Adrenal gland (tissue), 9 donors: ENCODE measurements at regions not wholly inside any gene's neighbourhood (a gene's known extent, or its start where the extent isn't known, plus 50 kb on each side); places are given as distances from the start of the nearest gene placed in this dataset.

Experiments used
- DNase-seq, 7 donors: peaks; one replicate each; pipeline ENCODE4 v3.0.0-alpha.2; 2019 to 2020
- H3K27ac ChIP-seq, 5 donors: fragments of 200-600 bp; sonication (generic) in 4 of 5; 1 replicate in 3 of 5; 2 replicates in 2 of 5; pipeline versions ENCODE4 v1.5.1 to v1.8.0; 2016 to 2020; ENCODE audit warnings: mild to moderate bottlenecking in 1 of 5
- H3K27me3 ChIP-seq: fragments of 200-600 bp; 2 replicates; pipeline ENCODE4 v1.8.0; 2021
- H3K36me3 ChIP-seq, 2 donors: fragments of 200-600 bp; replicated peaks in 1 of 2; 1 replicate in 1 of 2; 2 replicates in 1 of 2; pipeline versions ENCODE4 v1.5.1 to v1.8.0; 2018 to 2022
- H3K4me1 ChIP-seq, 2 donors: fragments of 200-600 bp; replicated peaks in 1 of 2; 1 replicate in 1 of 2; 2 replicates in 1 of 2; pipeline versions ENCODE4 v1.5.1 to v1.8.0; 2018 to 2021
- H3K4me3 ChIP-seq, 4 donors: fragments of 200-600 bp; sonication (generic) in 3 of 4; one replicate each; pipeline ENCODE4 v1.5.1; 2016 to 2018
- H3K9me3 ChIP-seq, 3 donors: fragments of 200-600 bp; sonication (generic) in 1 of 3; replicated peaks in 1 of 3; 1 replicate in 2 of 3; 2 replicates in 1 of 3; pipeline versions ENCODE4 v1.5.1 to v1.8.0; 2016 to 2021
- POLR2A ChIP-seq, 2 donors: fragments of 450-650 bp; IDR thresholded peaks; one replicate each; pipeline ENCODE4 v1.6.1; 2017; ENCODE audit warnings: antibody characterized with exemption in 2 of 2, mild to moderate bottlenecking in 2 of 2, moderate library complexity in 1 of 2
- WGBS, 4 donors: extraction: QIAGEN DNeasy Blood & Tissue Kit in 2 of 4; methylation state at CpG; one replicate each; pipeline versions ENCODE4 v1.1.5 to v1.1.7; 2013 to 2017; 5-methylcytosine and 5-hydroxymethylcytosine counted together
- intact Hi-C, 2 donors: fragments of 100-400 bp; cut with DNase I; formaldehyde crosslinking; loops; one replicate each; pipeline versions ENCODE4 v1.14.1 to v1.15.0; 2022 to 2023
- TF ChIP-seq, protein P1 (sequence below), 6 experiments: fragments of 450-650 bp in 4 of 6; fragments of 200-600 bp in 2 of 6; sonication (generic) in 1 of 6; IDR thresholded peaks; 1 replicate in 5 of 6; 2 replicates in 1 of 6; pipeline versions ENCODE4 v1.5.1 to v1.8.0; 2016 to 2021; ENCODE audit warnings: antibody characterized with exemption in 6 of 6, mild to moderate bottlenecking in 2 of 6, moderate library complexity in 1 of 6
- donor health status: healthy with polysubstance abuse.
- donor health status: Bipolar disorder and iron deficiency.
- donor health status: DM: yes; HTN: yes; CAD: no.
- donor health status: DM: no; HTN: no; CAD: no.
- donor health status: DM: no; HTN: no; CAD: no.

GRCh38 chr12:116640281-116640680 is 81.1 kb downstream of the MAP1LC3B2 start:
- 82 to 88% (median 83%) methylated on average over 1 of the region's 1 CpG for WGBS, 4 donors
- H3K4me1 ChIP-seq: no peaks in the 10 kb centered on the region
- no peaks in the 10 kb centered on the region for H3K36me3 ChIP-seq
- no peak for DNase-seq
- H3K27ac ChIP-seq: no peak overlapping the region
- no peak for TF ChIP-seq POLR2A (IDR thresholded peaks at IDR 0.05)
- TF ChIP-seq, protein P1, sequence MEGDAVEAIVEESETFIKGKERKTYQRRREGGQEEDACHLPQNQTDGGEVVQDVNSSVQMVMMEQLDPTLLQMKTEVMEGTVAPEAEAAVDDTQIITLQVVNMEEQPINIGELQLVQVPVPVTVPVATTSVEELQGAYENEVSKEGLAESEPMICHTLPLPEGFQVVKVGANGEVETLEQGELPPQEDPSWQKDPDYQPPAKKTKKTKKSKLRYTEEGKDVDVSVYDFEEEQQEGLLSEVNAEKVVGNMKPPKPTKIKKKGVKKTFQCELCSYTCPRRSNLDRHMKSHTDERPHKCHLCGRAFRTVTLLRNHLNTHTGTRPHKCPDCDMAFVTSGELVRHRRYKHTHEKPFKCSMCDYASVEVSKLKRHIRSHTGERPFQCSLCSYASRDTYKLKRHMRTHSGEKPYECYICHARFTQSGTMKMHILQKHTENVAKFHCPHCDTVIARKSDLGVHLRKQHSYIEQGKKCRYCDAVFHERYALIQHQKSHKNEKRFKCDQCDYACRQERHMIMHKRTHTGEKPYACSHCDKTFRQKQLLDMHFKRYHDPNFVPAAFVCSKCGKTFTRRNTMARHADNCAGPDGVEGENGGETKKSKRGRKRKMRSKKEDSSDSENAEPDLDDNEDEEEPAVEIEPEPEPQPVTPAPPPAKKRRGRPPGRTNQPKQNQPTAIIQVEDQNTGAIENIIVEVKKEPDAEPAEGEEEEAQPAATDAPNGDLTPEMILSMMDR (IDR thresholded peaks at IDR 0.05): no peak
- no peak overlapping the region for H3K4me3 ChIP-seq
- H3K9me3 ChIP-seq: no peaks in the 10 kb centered on the region
- H3K27me3 ChIP-seq: no peaks in the 10 kb centered on the region
- intact Hi-C loops: no loop called here

GRCh38 chr12:116639765-116640164 is 80.6 kb downstream of the MAP1LC3B2 start:
- 84 to 91% (median 86%) methylated on average over 4 of the region's 4 CpGs for WGBS, 4 donors
- Histone ChIP-seq H3K27me3 (no peaks in the 10 kb centered on the region), H3K27ac (no peak overlapping the region), H3K4me3 (no peak overlapping the region), H3K4me1 (no peaks in the 10 kb centered on the region), H3K36me3 (no peaks in the 10 kb centered on the region), H3K9me3 (no peaks in the 10 kb centered on the region)
- intact Hi-C loops: no loop called here
- no peak for DNase-seq
- no peak for TF ChIP-seq POLR2A (IDR thresholded peaks at IDR 0.05)
- TF ChIP-seq, protein P1 (IDR thresholded peaks at IDR 0.05): no peak

- H3K27me3 ChIP-seq: no peaks in the 10 kb centered on the region
- no peak for TF ChIP-seq POLR2A (IDR thresholded peaks at IDR 0.05)
- TF ChIP-seq, protein P1 (IDR thresholded peaks at IDR 0.05): no peak
- no peaks in the 10 kb centered on the region for H3K36me3 ChIP-seq
- DNase-seq: no peak
- no peaks in the 10 kb centered on the region for H3K4me1 ChIP-seq
- no peak overlapping the region for H3K4me3 ChIP-seq
- WGBS, 4 donors: 54 to 67% (median 59%) methylated on average over 2 of the region's 2 CpGs
- intact Hi-C loops: no loop called here
- no peaks in the 10 kb centered on the region for H3K9me3 ChIP-seq
- H3K27ac ChIP-seq: no peak overlapping the region
These were observed 79.2 kb downstream of the MAP1LC3B2 start for GRCh38 chr12:116638376-116638775.

- Histone ChIP-seq H3K36me3 (no peaks in the 10 kb centered on the region), H3K9me3 (no peaks in the 10 kb centered on the region), H3K4me1 (no peaks in the 10 kb centered on the region), H3K4me3 (no peak overlapping the region), H3K27ac (no peak overlapping the region), H3K27me3 (no peaks in the 10 kb centered on the region)
- DNase-seq: no peak
- intact Hi-C loops: no loop called here
- WGBS, 4 donors: 57 to 60% (median 58%) methylated on average over 6 of the region's 6 CpGs
- no peak for TF ChIP-seq POLR2A (IDR thresholded peaks at IDR 0.05)
- TF ChIP-seq, protein P1 (IDR thresholded peaks at IDR 0.05): no peak
These were observed 78.5 kb downstream of the MAP1LC3B2 start for GRCh38 chr12:116637589-116638150.
